ENCODE measurements at regions not wholly inside any gene's neighbourhood (a gene's known extent, or its start where the extent isn't known, plus 50 kb on each side); places are given as distances from the start of the nearest gene placed in this dataset.

GRCh38 chr10:75326306-75326705 lies 75.3 kb downstream of the ZNF503 start:
- TF ChIP-seq, protein P1, sequence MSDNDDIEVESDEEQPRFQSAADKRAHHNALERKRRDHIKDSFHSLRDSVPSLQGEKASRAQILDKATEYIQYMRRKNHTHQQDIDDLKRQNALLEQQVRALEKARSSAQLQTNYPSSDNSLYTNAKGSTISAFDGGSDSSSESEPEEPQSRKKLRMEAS (IDR thresholded peaks at IDR 0.05; ENCODE audit: low read depth, low read length), result no peak
- no peak for TF ChIP-seq POLR2A (IDR thresholded peaks at IDR 0.05; ENCODE audit: extremely low read depth, insufficient read length)
- TF ChIP-seq, protein P2, sequence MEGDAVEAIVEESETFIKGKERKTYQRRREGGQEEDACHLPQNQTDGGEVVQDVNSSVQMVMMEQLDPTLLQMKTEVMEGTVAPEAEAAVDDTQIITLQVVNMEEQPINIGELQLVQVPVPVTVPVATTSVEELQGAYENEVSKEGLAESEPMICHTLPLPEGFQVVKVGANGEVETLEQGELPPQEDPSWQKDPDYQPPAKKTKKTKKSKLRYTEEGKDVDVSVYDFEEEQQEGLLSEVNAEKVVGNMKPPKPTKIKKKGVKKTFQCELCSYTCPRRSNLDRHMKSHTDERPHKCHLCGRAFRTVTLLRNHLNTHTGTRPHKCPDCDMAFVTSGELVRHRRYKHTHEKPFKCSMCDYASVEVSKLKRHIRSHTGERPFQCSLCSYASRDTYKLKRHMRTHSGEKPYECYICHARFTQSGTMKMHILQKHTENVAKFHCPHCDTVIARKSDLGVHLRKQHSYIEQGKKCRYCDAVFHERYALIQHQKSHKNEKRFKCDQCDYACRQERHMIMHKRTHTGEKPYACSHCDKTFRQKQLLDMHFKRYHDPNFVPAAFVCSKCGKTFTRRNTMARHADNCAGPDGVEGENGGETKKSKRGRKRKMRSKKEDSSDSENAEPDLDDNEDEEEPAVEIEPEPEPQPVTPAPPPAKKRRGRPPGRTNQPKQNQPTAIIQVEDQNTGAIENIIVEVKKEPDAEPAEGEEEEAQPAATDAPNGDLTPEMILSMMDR (IDR thresholded peaks at IDR 0.05; ENCODE audit: low read depth, low read length), result no peak

Data from NB4 (cell line).